Gastrocnemius medialis (tissue), 4 donors: ENCODE measurements at regions not wholly inside any gene's neighbourhood (a gene's known extent, or its start where the extent isn't known, plus 50 kb on each side); places are given as distances from the start of the nearest gene placed in this dataset.

Experiments
- ATAC-seq, 2 donors: fragments of 150-250 bp; one replicate each; pipeline ENCODE4 v1.9.1; 2016
- DNase-seq, 2 donors: peaks; one replicate each; pipeline ENCODE4 v3.0.0-alpha.2; 2019
- H3K27ac ChIP-seq, 4 donors: fragments of 200-600 bp; sonication (generic); 1 replicate in 1 of 4; 2 replicates in 3 of 4; pipeline ENCODE4 v1.5.1; 2016 to 2018; ENCODE audit warnings: mild to moderate bottlenecking in 2 of 4, moderate library complexity in 1 of 4
- H3K27me3 ChIP-seq, 3 donors: fragments of 200-600 bp; sonication (generic) in 2 of 3; 1 replicate in 1 of 3; 2 replicates in 2 of 3; pipeline versions ENCODE4 v1.5.1 to v1.6.0; 2016 to 2019; ENCODE audit warnings: mild to moderate bottlenecking in 1 of 3, moderate library complexity in 1 of 3
- H3K36me3 ChIP-seq, 2 donors: fragments of 200-600 bp; sonication (generic) in 1 of 2; one replicate each; pipeline ENCODE4 v1.5.1; 2017 to 2018
- H3K4me1 ChIP-seq, 2 donors: fragments of 200-600 bp; sonication (generic) in 1 of 2; one replicate each; pipeline ENCODE4 v1.5.1; 2016 to 2017; ENCODE audit warnings: mild to moderate bottlenecking in 2 of 2
- H3K4me3 ChIP-seq, 4 donors: fragments of 200-600 bp; sonication (generic) in 3 of 4; 1 replicate in 1 of 4; 2 replicates in 3 of 4; pipeline ENCODE4 v1.5.1; 2016 to 2019; ENCODE audit warnings: mild to moderate bottlenecking in 2 of 4
- H3K9me3 ChIP-seq, 3 donors: fragments of 200-600 bp; sonication (generic) in 2 of 3; 1 replicate in 1 of 3; 2 replicates in 2 of 3; pipeline ENCODE4 v1.5.1; 2016 to 2019
- CTCF ChIP-seq, 5 experiments: fragments of 450-650 bp in 3 of 5; fragments of 200-600 bp in 2 of 5; sonication (generic) in 2 of 5; IDR thresholded peaks in 4 of 5; conservative IDR thresholded peaks in 1 of 5; 1 replicate in 4 of 5; 2 replicates in 1 of 5; pipeline ENCODE4 v1.5.1; 2016 to 2019; ENCODE audit warnings: antibody characterized with exemption in 5 of 5, mild to moderate bottlenecking in 3 of 5, moderate library complexity in 3 of 5
- POLR2A ChIP-seq, 2 donors: fragments of 450-650 bp; IDR thresholded peaks; one replicate each; pipeline ENCODE4 v1.6.1; 2017; ENCODE audit warnings: antibody characterized with exemption in 2 of 2, mild to moderate bottlenecking in 2 of 2, moderate library complexity in 2 of 2
- in situ Hi-C, 4 donors: fragments of 200-750 bp; cut with MboI; loops; one replicate each; pipeline versions ENCODE4 v1.15.0 to v1.8.0; 2017; ENCODE audit warnings: low sequenced_read_pairs in 4 of 4
- intact Hi-C: fragments of 100-400 bp; cut with DNase I; formaldehyde crosslinking; loops from one replicate; pipeline ENCODE4 v1.15.1; 2023; ENCODE audit warnings: low total_unique reads

- in situ Hi-C loops (no loop called here), intact Hi-C loops (no loop called here)
- H3K4me3 ChIP-seq = no peak overlapping the region
- TF ChIP-seq POLR2A (IDR thresholded peaks at IDR 0.05) = no peak
- TF ChIP-seq CTCF (IDR thresholded peaks at IDR 0.05 in 4 of 5, conservative IDR thresholded peaks at IDR 0.05 in 1 of 5) = no peak
- DNase-seq = no peak
- H3K27ac ChIP-seq = no peak overlapping the region
- H3K9me3 ChIP-seq = no peaks in the 10 kb centered on the region
- H3K27me3 ChIP-seq = no peaks in the 10 kb centered on the region
- no peaks in the 10 kb centered on the region for H3K36me3 ChIP-seq
- no peak for ATAC-seq
- no peaks in the 10 kb centered on the region for H3K4me1 ChIP-seq
Observed at GRCh38 chr7:19413443-19413965, 268.3 kb upstream of the FERD3L start.

- in situ Hi-C loops (no loop called here), intact Hi-C loops (no loop called here)
- ATAC-seq = no peak
Observed at GRCh38 chr7:19410691-19411090, 265.5 kb upstream of the FERD3L start.

GRCh38 chr7:19410106-19410505 is 264.9 kb upstream of the FERD3L start:
- no peak for TF ChIP-seq POLR2A (IDR thresholded peaks at IDR 0.05)
- TF ChIP-seq CTCF (IDR thresholded peaks at IDR 0.05 in 4 of 5, conservative IDR thresholded peaks at IDR 0.05 in 1 of 5) = no peak

More at GRCh38 chr7:19410691-19411090, 265.5 kb upstream of the FERD3L start:
- TF ChIP-seq CTCF (IDR thresholded peaks at IDR 0.05 in 4 of 5, conservative IDR thresholded peaks at IDR 0.05 in 1 of 5) = no peak
- no peak for TF ChIP-seq POLR2A (IDR thresholded peaks at IDR 0.05)
- no peaks in the 10 kb centered on the region for H3K4me1 ChIP-seq
- H3K9me3 ChIP-seq = no peaks in the 10 kb centered on the region
- H3K27me3 ChIP-seq = no peaks in the 10 kb centered on the region
- no peak for DNase-seq
- H3K27ac ChIP-seq = no peak overlapping the region
- H3K36me3 ChIP-seq = no peaks in the 10 kb centered on the region
- no peak overlapping the region for H3K4me3 ChIP-seq

GRCh38 chr7:19408706-19409220 is 263.5 kb upstream of the FERD3L start:
- Histone ChIP-seq H3K4me1 (no peaks in the 10 kb centered on the region), H3K36me3 (no peaks in the 10 kb centered on the region), H3K4me3 (no peak overlapping the region), H3K27ac (no peak overlapping the region), H3K9me3 (no peaks in the 10 kb centered on the region), H3K27me3 (no peaks in the 10 kb centered on the region)
- DNase-seq = no peak
- TF ChIP-seq CTCF (IDR thresholded peaks at IDR 0.05 in 4 of 5, conservative IDR thresholded peaks at IDR 0.05 in 1 of 5) (no peak), POLR2A (IDR thresholded peaks at IDR 0.05) (no peak)
- in situ Hi-C loops = no loop called here
- intact Hi-C loops = no loop called here
- no peak for ATAC-seq

More at GRCh38 chr7:19410106-19410505, 264.9 kb upstream of the FERD3L start:
- ATAC-seq = no peak
- no peak for DNase-seq
- in situ Hi-C loops (no loop called here), intact Hi-C loops (no loop called here)
- no peak overlapping the region for H3K4me3 ChIP-seq
- H3K4me1 ChIP-seq = no peaks in the 10 kb centered on the region
- H3K9me3 ChIP-seq = no peaks in the 10 kb centered on the region
- H3K27ac ChIP-seq = no peak overlapping the region
- H3K36me3 ChIP-seq = no peaks in the 10 kb centered on the region
- no peaks in the 10 kb centered on the region for H3K27me3 ChIP-seq

GRCh38 chr7:19407270-19407669 is 262.0 kb upstream of the FERD3L start:
- DNase-seq (no peak), ATAC-seq (no peak)
- Histone ChIP-seq H3K27me3 (no peaks in the 10 kb centered on the region), H3K4me3 (no peak overlapping the region), H3K4me1 (no peaks in the 10 kb centered on the region), H3K27ac (no peak overlapping the region), H3K36me3 (no peaks in the 10 kb centered on the region), H3K9me3 (no peaks in the 10 kb centered on the region)
- TF ChIP-seq POLR2A (IDR thresholded peaks at IDR 0.05) (no peak), CTCF (IDR thresholded peaks at IDR 0.05 in 4 of 5, conservative IDR thresholded peaks at IDR 0.05 in 1 of 5) (no peak)
- in situ Hi-C loops = no loop called here
- intact Hi-C loops = no loop called here
